ENCODE measurements at regions not wholly inside any gene's neighbourhood (a gene's known extent, or its start where the extent isn't known, plus 50 kb on each side); places are given as distances from the start of the nearest gene placed in this dataset.
"Not testable (repeated sequence)": the region's sequence is repeated elsewhere in the genome, so short reads cannot be mapped to it uniquely, and the experiment has no call there.

DNA sequence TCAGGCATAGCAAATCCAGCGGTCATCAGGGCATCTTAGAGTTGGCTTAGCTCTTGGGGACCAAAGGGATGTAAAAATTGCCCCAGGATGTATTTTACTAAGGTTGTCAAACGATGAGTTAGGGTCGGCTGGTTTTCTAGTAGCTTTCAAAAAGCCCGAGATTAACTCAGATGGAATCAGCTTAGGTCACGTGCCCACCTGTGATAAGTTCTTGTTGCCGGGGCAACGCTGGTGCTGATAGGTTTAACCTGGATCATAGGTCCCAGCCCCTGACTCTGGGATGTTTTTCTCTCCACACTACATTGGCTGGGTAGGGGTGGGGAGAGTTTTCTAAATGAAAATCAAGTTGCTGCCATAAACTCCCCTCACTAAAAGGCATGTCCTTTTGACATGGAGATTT is 257.3 kb upstream of the SULF2 start:
- CTCF ChIA-PET (ENCODE audit: partially characterized antibody) = no interaction called here
- H3K4me1 ChIP-seq (ENCODE audit: insufficient read depth, low read length) = no peaks in the 10 kb centered on the region
- H3K27me3 ChIP-seq (ENCODE audit: insufficient read depth, low read length) = no peaks in the 10 kb centered on the region
- peaks cover 0 to 7% (median 1%) of the 10 kb centered on the region in 8 donors for H3K9me3 Mint-ChIP-seq
- H3K9me3 ChIP-seq (ENCODE audit: control insufficient read depth in 1 of 2, low read length in 2 of 2) = no peaks in the 10 kb centered on the region
- H3K36me3 Mint-ChIP-seq = no peaks in the 10 kb centered on the region
- no peak for DNase-seq
- no peaks in the 10 kb centered on the region for H3K4me1 Mint-ChIP-seq
- H3K4me3 ChIP-seq (ENCODE audit: low read length in 2 of 2) = no peak overlapping the region
- no peaks in the 10 kb centered on the region for H3K36me3 ChIP-seq (ENCODE audit: insufficient read depth, low read length)
- POLR2A ChIA-PET (ENCODE audit: partially characterized antibody) = no interaction called here
- H3K27ac Mint-ChIP-seq = no peak overlapping the region
- H3K4me3 Mint-ChIP-seq = no peak overlapping the region
- no peak overlapping the region for H3K27ac ChIP-seq (ENCODE audit: low read depth, low read length)
- intact Hi-C loops (cut with micrococcal nuclease) = no loop called here
- H3K27me3 Mint-ChIP-seq = peaks cover 9 to 10% of the 10 kb centered on the region in 2 donors

DNA sequence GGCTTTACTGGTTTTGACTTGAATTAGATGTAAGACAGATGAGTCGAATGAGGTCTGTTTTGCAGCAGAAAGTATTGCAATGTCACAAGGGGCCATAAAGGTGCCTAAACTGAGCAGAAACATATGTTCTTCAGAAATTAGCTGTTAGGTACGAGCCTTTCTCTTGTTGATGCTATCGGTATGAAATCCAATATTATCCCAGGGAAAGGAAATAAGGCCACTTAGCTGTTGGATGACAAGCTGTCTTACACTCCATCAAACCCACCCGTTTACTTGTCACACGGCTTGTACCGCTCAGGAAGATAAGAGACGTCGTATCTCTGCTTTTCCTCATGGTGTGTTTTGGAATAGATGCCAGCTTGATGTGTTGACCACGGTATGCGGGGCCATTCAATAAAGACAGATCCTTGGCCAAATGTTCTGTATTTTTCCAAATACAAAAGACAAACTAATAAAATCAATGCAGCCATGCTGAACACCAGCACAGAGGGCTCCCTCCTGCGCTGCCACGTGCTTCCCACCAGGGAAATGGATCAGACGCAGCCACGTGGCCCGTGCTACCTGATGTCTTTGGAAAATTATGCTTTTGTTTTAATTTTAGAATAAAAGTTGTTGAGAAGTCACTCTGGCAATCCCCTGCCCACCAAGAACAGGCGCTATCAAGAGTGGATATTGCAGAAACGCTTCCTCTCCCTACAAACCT is 255.9 kb upstream of the SULF2 start:
- Histone ChIP-seq H3K27me3 (ENCODE audit: insufficient read depth, low read length) (no peaks in the 10 kb centered on the region), H3K4me1 (ENCODE audit: insufficient read depth, low read length) (no peaks in the 10 kb centered on the region), H3K9me3 (ENCODE audit: control insufficient read depth in 1 of 2, low read length in 2 of 2) (no peaks in the 10 kb centered on the region), H3K27ac (ENCODE audit: low read depth, low read length) (no peak overlapping the region), H3K4me3 (ENCODE audit: low read length in 2 of 2) (no peak overlapping the region), H3K36me3 (ENCODE audit: insufficient read depth, low read length) (no peaks in the 10 kb centered on the region)
- no peak for DNase-seq
- ChIA-PET CTCF (ENCODE audit: partially characterized antibody) (no interaction called here), POLR2A (ENCODE audit: partially characterized antibody) (no interaction called here)
- Mint-ChIP-seq H3K9me3 (peaks cover 0 to 7% (median 1%) of the 10 kb centered on the region in 8 donors), H3K27me3 (peaks cover 10 to 14% of the 10 kb centered on the region in 2 donors), H3K36me3 (no peaks in the 10 kb centered on the region), H3K27ac (no peak overlapping the region), H3K4me3 (no peak overlapping the region), H3K4me1 (no peaks in the 10 kb centered on the region)
- intact Hi-C loops (cut with micrococcal nuclease) = no loop called here

DNA sequence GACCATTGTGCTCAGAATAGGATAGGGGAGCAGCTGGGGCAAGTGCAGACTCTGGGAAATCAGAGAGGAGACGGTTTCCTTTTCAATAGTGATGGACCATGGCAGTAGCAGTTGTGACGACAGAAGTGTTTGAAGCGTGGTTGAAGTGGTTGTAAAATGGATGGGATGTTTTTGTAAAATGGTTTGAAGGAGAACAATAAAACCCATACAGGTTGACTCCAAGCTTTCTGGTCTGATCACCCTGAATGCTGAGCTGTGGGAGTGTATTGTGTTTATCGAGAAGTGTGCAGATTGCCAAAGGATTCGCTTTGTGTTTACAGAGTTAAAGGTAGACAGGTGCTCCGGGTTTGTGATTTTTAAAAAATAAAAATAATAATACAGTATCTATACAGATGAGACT is 255.2 kb upstream of the SULF2 start:
- peaks cover 11 to 14% of the 10 kb centered on the region in 2 donors for H3K27me3 Mint-ChIP-seq
- H3K27ac Mint-ChIP-seq = no peak overlapping the region
- H3K4me3 Mint-ChIP-seq = no peak overlapping the region
- H3K36me3 Mint-ChIP-seq = no peaks in the 10 kb centered on the region
- no peak for DNase-seq
- intact Hi-C loops (cut with micrococcal nuclease) = no loop called here
- Histone ChIP-seq H3K27ac (ENCODE audit: low read depth, low read length) (no peak overlapping the region), H3K4me3 (ENCODE audit: low read length in 2 of 2) (no peak overlapping the region), H3K4me1 (ENCODE audit: insufficient read depth, low read length) (no peaks in the 10 kb centered on the region), H3K36me3 (ENCODE audit: insufficient read depth, low read length) (no peaks in the 10 kb centered on the region), H3K27me3 (ENCODE audit: insufficient read depth, low read length) (no peaks in the 10 kb centered on the region), H3K9me3 (ENCODE audit: control insufficient read depth in 1 of 2, low read length in 2 of 2) (no peaks in the 10 kb centered on the region)
- peaks cover 0 to 6% (median 1%) of the 10 kb centered on the region in 8 donors for H3K9me3 Mint-ChIP-seq
- ChIA-PET CTCF (ENCODE audit: partially characterized antibody) (no interaction called here), POLR2A (ENCODE audit: partially characterized antibody) (no interaction called here)
- H3K4me1 Mint-ChIP-seq = no peaks in the 10 kb centered on the region

DNA sequence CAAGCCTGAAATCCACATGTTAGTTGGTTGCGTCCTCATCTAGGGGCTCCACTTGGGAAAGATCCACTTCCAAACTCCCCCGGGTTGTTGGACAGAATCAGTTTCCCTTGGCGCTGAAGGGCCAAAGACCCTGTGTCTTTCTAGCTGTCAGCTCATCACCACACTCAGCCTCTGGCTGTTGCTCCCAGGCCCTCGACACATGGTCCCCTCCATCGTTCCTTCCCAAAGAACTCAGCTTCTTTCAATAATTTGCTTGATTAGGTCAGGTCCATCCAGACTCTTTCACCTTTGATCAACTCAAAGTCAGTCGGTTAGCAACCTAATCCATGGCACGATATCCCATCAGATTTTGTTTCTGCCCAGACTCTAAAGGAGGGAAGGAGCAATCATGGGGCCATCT is 254.8 kb upstream of the SULF2 start:
- H3K4me1 Mint-ChIP-seq = no peaks in the 10 kb centered on the region
- ChIA-PET POLR2A (ENCODE audit: partially characterized antibody) (no interaction called here), CTCF (ENCODE audit: partially characterized antibody) (no interaction called here)
- no peaks in the 10 kb centered on the region for H3K36me3 Mint-ChIP-seq
- intact Hi-C loops (cut with micrococcal nuclease) = no loop called here
- H3K4me3 ChIP-seq (ENCODE audit: low read length in 2 of 2) = no peak overlapping the region
- no peak for DNase-seq
- H3K9me3 Mint-ChIP-seq = peaks cover 0 to 6% (median 2%) of the 10 kb centered on the region in 8 donors
- no peaks in the 10 kb centered on the region for H3K27me3 ChIP-seq (ENCODE audit: insufficient read depth, low read length)
- H3K4me3 Mint-ChIP-seq = no peak overlapping the region
- H3K36me3 ChIP-seq (ENCODE audit: insufficient read depth, low read length) = no peaks in the 10 kb centered on the region
- no peak overlapping the region for H3K27ac Mint-ChIP-seq
- H3K9me3 ChIP-seq (ENCODE audit: control insufficient read depth in 1 of 2, low read length in 2 of 2) = no peaks in the 10 kb centered on the region
- H3K27ac ChIP-seq (ENCODE audit: low read depth, low read length) = no peak overlapping the region
- peaks cover 11 to 16% of the 10 kb centered on the region in 2 donors for H3K27me3 Mint-ChIP-seq
- H3K4me1 ChIP-seq (ENCODE audit: insufficient read depth, low read length) = no peaks in the 10 kb centered on the region

DNA sequence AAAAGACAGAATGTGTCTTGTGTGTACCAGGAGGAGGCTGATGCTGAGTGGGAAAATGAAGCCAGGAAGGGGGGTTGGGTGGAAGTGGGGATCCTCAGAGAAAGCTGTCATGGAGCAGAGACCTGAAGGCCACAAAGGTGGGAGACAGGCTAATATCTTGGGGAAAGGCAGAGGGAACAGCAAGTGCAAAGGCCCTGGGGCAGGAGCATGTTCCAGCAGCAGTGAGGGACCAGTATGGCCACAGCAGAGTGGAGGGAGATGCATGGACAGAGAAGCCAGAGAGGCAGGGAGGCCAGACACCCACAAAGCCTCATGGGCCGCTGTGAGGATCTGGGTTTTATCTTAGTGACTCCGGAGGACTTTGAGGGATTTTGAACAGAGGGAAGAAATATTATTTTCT is 254.2 kb upstream of the SULF2 start:
- no peak overlapping the region for H3K4me3 Mint-ChIP-seq
- Histone ChIP-seq H3K27ac (ENCODE audit: low read depth, low read length) (no peak overlapping the region), H3K36me3 (ENCODE audit: insufficient read depth, low read length) (no peaks in the 10 kb centered on the region), H3K9me3 (ENCODE audit: control insufficient read depth in 1 of 2, low read length in 2 of 2) (no peaks in the 10 kb centered on the region), H3K4me1 (ENCODE audit: insufficient read depth, low read length) (no peaks in the 10 kb centered on the region), H3K27me3 (ENCODE audit: insufficient read depth, low read length) (no peaks in the 10 kb centered on the region), H3K4me3 (ENCODE audit: low read length in 2 of 2) (no peak overlapping the region)
- H3K27ac Mint-ChIP-seq = no peak overlapping the region
- H3K9me3 Mint-ChIP-seq = peaks cover 0 to 6% (median 2%) of the 10 kb centered on the region in 8 donors
- H3K27me3 Mint-ChIP-seq = peaks cover 14 to 19% of the 10 kb centered on the region in 2 donors
- H3K36me3 Mint-ChIP-seq = no peaks in the 10 kb centered on the region
- POLR2A ChIA-PET (ENCODE audit: partially characterized antibody) = no interaction called here
- intact Hi-C loops (cut with micrococcal nuclease) = no loop called here
- no peak for DNase-seq
- CTCF ChIA-PET (ENCODE audit: partially characterized antibody) = no interaction called here
- H3K4me1 Mint-ChIP-seq = no peaks in the 10 kb centered on the region

DNA sequence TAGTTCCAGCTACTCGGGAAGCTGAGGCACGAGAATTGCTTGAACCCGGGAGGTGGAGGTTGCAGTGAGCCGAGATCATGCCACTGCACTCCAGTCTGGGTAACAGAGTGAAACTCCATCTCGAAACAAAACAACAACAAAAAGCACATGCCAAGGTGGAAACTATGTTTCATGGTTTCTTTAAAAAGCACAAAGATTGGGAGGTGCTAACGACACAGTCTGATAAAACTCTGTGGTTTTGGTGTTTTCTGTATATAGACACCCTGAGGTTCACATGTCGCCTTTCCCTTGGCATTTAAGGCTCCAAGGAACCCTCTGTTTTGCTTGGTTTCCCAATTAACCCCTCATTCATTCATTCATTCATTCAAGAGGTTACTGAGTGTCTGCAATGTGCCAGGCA is 253.4 kb upstream of the SULF2 start:
- intact Hi-C loops (cut with micrococcal nuclease) = no loop called here
- H3K36me3 ChIP-seq (ENCODE audit: insufficient read depth, low read length) = no peaks in the 10 kb centered on the region
- ChIA-PET POLR2A (ENCODE audit: partially characterized antibody) (no interaction called here), CTCF (ENCODE audit: partially characterized antibody) (no interaction called here)
- H3K27ac ChIP-seq (ENCODE audit: low read depth, low read length) = no peak overlapping the region
- Mint-ChIP-seq H3K9me3 (peaks cover 0 to 6% (median 2%) of the 10 kb centered on the region in 8 donors), H3K27ac (no peak overlapping the region), H3K4me1 (no peaks in the 10 kb centered on the region), H3K4me3 (no peak overlapping the region), H3K27me3 (peaks cover 14 to 19% of the 10 kb centered on the region in 2 donors), H3K36me3 (no peaks in the 10 kb centered on the region)
- no peak for DNase-seq
- no peaks in the 10 kb centered on the region for H3K9me3 ChIP-seq (ENCODE audit: control insufficient read depth in 1 of 2, low read length in 2 of 2)
- no peak overlapping the region for H3K4me3 ChIP-seq (ENCODE audit: low read length in 2 of 2)
- H3K4me1 ChIP-seq (ENCODE audit: insufficient read depth, low read length) = no peaks in the 10 kb centered on the region
- no peaks in the 10 kb centered on the region for H3K27me3 ChIP-seq (ENCODE audit: insufficient read depth, low read length)

DNA sequence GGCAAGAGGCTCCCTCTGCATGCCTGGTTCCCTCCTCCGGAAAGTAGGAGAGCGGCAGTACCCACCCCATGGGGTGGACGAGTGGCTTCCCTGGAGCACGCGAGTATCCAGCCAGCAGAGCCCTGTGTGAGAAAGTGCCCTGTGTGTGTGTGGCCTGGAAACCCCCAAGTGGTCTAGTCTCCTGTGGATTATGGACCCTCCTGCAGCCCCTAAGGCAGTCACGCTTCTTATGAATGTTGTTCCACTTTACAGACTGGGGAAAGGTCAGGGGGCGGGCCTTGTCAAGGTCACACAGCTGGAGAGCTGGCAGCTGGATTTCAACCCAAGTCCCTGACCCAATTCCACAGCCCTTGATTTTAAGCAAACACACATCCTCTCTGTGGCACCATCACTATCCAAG is 252.5 kb upstream of the SULF2 start:
- H3K27me3 ChIP-seq (ENCODE audit: insufficient read depth, low read length); POLR2A ChIA-PET (ENCODE audit: partially characterized antibody); H3K36me3 Mint-ChIP-seq; intact Hi-C loops (cut with micrococcal nuclease); H3K4me1 Mint-ChIP-seq; H3K4me3 ChIP-seq (ENCODE audit: low read length in 2 of 2); DNase-seq; H3K9me3 Mint-ChIP-seq; H3K27ac Mint-ChIP-seq; H3K4me1 ChIP-seq (ENCODE audit: insufficient read depth, low read length); H3K9me3 ChIP-seq (ENCODE audit: control insufficient read depth in 1 of 2, low read length in 2 of 2); CTCF ChIA-PET (ENCODE audit: partially characterized antibody); H3K4me3 Mint-ChIP-seq; H3K27ac ChIP-seq (ENCODE audit: low read depth, low read length); H3K36me3 ChIP-seq (ENCODE audit: insufficient read depth, low read length): not testable (repeated sequence)
- H3K27me3 Mint-ChIP-seq = peaks cover 17 to 22% of the 10 kb centered on the region in 2 donors
